ENCODE measurements at regions not wholly inside any gene's neighbourhood (a gene's known extent, or its start where the extent isn't known, plus 50 kb on each side); places are given as distances from the start of the nearest gene placed in this dataset.

- Histone ChIP-seq H3K9me2 (ENCODE audit: low read depth, low read length) (no peaks in the 10 kb centered on the region), H3K4me1 (ENCODE audit: insufficient read depth, low read length, severe bottlenecking) (no peaks in the 10 kb centered on the region), H3K4me2 (ENCODE audit: low read length) (no peak overlapping the region), H4K20me1 (ENCODE audit: insufficient read depth, low read length) (no peaks in the 10 kb centered on the region), H3K27me3 (ENCODE audit: insufficient read depth, low read length) (no peaks in the 10 kb centered on the region), H2AFZ (ENCODE audit: low read length) (no peak overlapping the region), H3F3A (ENCODE audit: insufficient read depth, low read length) (no peaks in the 10 kb centered on the region), H3K4me3 (ENCODE audit: low read depth, low read length, poor library complexity, severe bottlenecking) (no peak overlapping the region), H3K79me2 (ENCODE audit: insufficient read depth, low read length) (no peaks in the 10 kb centered on the region), H3K36me3 (ENCODE audit: insufficient read depth, low read length) (no peaks in the 10 kb centered on the region), H3K9ac (ENCODE audit: low read length) (no peak overlapping the region), H3K9me3 (ENCODE audit: low read length) (no peaks in the 10 kb centered on the region), H3K27ac (ENCODE audit: low read depth, low read length, poor library complexity, severe bottlenecking) (no peak overlapping the region)
- no peak for TF ChIP-seq CTCF (IDR thresholded peaks at IDR 0.05; ENCODE audit: low read length)
- TF ChIP-seq EZH2 (IDR thresholded peaks at IDR 0.05; ENCODE audit: borderline replicate concordance, low read length) = no peak
Measured at GRCh38 chr17:71252436-71252835, 868.4 kb upstream of the SOX9 start.

DNA sequence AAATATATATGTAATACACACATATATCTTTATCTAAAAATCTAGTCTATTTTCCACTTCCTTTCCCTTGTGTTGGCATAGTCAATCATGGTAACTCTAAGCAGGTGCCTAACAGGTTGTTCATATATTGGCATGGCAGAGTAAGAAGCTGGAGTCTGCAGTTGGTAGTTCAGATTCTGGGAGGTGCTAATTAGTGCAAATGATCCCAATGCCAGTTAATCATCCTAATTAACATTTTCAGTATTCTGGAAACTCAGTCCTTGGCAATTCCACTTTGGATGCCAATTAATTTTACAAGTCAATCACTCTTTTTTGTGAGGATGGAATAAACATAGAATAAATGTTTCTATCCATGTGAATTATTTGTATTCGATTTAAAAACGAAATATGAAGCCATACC is 863.7 kb upstream of the SOX9 start:
- Histone ChIP-seq H3K79me2 (ENCODE audit: insufficient read depth, low read length) (no peaks in the 10 kb centered on the region), H3K4me1 (ENCODE audit: insufficient read depth, low read length, severe bottlenecking) (no peaks in the 10 kb centered on the region), H3K36me3 (ENCODE audit: insufficient read depth, low read length) (no peaks in the 10 kb centered on the region), H3K27me3 (ENCODE audit: insufficient read depth, low read length) (no peaks in the 10 kb centered on the region), H3K9me3 (ENCODE audit: low read length) (no peaks in the 10 kb centered on the region), H2AFZ (ENCODE audit: low read length) (no peak overlapping the region), H3K4me2 (ENCODE audit: low read length) (no peak overlapping the region), H4K20me1 (ENCODE audit: insufficient read depth, low read length) (no peaks in the 10 kb centered on the region), H3F3A (ENCODE audit: insufficient read depth, low read length) (no peaks in the 10 kb centered on the region), H3K4me3 (ENCODE audit: low read depth, low read length, poor library complexity, severe bottlenecking) (no peak overlapping the region), H3K9ac (ENCODE audit: low read length) (no peak overlapping the region), H3K9me2 (ENCODE audit: low read depth, low read length) (no peaks in the 10 kb centered on the region), H3K27ac (ENCODE audit: low read depth, low read length, poor library complexity, severe bottlenecking) (no peak overlapping the region)
- no peak for TF ChIP-seq CTCF (IDR thresholded peaks at IDR 0.05; ENCODE audit: low read length)
- no peak for TF ChIP-seq EZH2 (IDR thresholded peaks at IDR 0.05; ENCODE audit: borderline replicate concordance, low read length)

- Histone ChIP-seq H3K36me3 (ENCODE audit: insufficient read depth, low read length) (no peaks in the 10 kb centered on the region), H3K9me2 (ENCODE audit: low read depth, low read length) (no peaks in the 10 kb centered on the region), H3K79me2 (ENCODE audit: insufficient read depth, low read length) (no peaks in the 10 kb centered on the region), H4K20me1 (ENCODE audit: insufficient read depth, low read length) (no peaks in the 10 kb centered on the region), H3K4me1 (ENCODE audit: insufficient read depth, low read length, severe bottlenecking) (no peaks in the 10 kb centered on the region), H3K4me2 (ENCODE audit: low read length) (no peak overlapping the region), H2AFZ (ENCODE audit: low read length) (no peak overlapping the region), H3F3A (ENCODE audit: insufficient read depth, low read length) (no peaks in the 10 kb centered on the region), H3K4me3 (ENCODE audit: low read depth, low read length, poor library complexity, severe bottlenecking) (no peak overlapping the region), H3K9me3 (ENCODE audit: low read length) (no peaks in the 10 kb centered on the region), H3K27ac (ENCODE audit: low read depth, low read length, poor library complexity, severe bottlenecking) (no peak overlapping the region), H3K9ac (ENCODE audit: low read length) (no peak overlapping the region), H3K27me3 (ENCODE audit: insufficient read depth, low read length) (no peaks in the 10 kb centered on the region)
- TF ChIP-seq CTCF (IDR thresholded peaks at IDR 0.05; ENCODE audit: low read length) (no peak), EZH2 (IDR thresholded peaks at IDR 0.05; ENCODE audit: borderline replicate concordance, low read length) (no peak)
Measured at GRCh38 chr17:71260366-71260940, 860.4 kb upstream of the SOX9 start.

Measured in OCI-LY1 (cell line).